AG09309 (cell line): ENCODE measurements at regions not wholly inside any gene's neighbourhood (a gene's known extent, or its start where the extent isn't known, plus 50 kb on each side); places are given as distances from the start of the nearest gene placed in this dataset.

Experiments used
- DNase-seq: peaks from one replicate; pipeline ENCODE4 v3.0.0-alpha.2; 2010; ENCODE audit warnings: low read depth
- H3K4me3 ChIP-seq: 2 replicates; pipeline ENCODE4 v1.5.1; 2011; ENCODE audit warnings: mild to moderate bottlenecking, low read depth, low read length, moderate library complexity; ENCODE audit not compliant: control insufficient read depth
- CTCF ChIP-seq: IDR thresholded peaks from 2 replicates; pipeline ENCODE4 v1.5.1; 2011; ENCODE audit warnings: mild to moderate bottlenecking, low read depth, low read length, inconsistent platforms; ENCODE audit not compliant: insufficient read depth, control insufficient read depth; ENCODE audit errors: missing control alignments

GRCh38 chr9:28720746-28721145 lies 1147.5 kb upstream of the C9orf72 start:
- no peak for DNase-seq
- no peak overlapping the region for H3K4me3 ChIP-seq
- TF ChIP-seq CTCF: no peak

DNA sequence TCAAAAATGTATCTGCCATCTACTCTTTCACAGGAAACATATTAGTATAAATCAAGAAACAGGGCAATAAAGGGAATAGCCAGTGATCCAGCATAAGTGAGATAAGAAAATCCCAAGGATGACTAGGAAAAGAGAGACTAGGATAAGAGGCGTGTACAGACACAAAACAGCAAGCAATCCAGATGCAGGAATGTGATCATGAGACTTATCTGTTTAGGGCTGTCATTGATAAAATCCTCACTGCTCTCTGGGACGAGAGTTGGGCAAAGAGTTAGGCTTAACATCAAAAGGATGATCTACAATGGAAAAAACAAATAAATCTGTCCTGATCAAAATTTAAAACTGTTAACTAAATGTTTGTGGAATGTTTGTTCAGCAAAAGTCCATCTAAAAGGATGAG lies 1156.8 kb upstream of the C9orf72 start:
- no peak for DNase-seq
- TF ChIP-seq CTCF: no peak
- no peak overlapping the region for H3K4me3 ChIP-seq

GRCh38 chr9:28735738-28736342 lies 1162.6 kb upstream of the C9orf72 start:
- no peak for TF ChIP-seq CTCF
- no peak overlapping the region for H3K4me3 ChIP-seq
- no peak for DNase-seq

DNA sequence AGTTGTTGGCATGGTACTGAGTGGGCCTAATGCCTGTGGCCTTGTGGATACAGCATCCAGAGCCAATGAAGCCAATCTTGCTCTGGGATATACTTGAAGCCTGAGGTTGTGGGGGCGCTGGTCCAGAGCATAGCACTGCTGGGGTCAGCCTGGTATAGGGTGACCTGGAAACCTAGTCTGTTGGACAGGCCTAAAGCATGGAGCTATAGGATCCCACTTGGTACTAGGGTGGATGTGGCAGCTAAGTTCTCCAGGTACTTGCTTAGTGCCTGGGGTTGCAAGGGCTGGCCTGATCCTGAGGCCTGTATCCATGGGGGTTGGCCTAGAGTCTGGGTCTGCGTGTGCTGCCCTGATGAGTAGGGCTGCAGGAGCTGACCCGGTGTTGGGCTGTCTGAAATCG lies 1168.2 kb upstream of the C9orf72 start:
- no peak for TF ChIP-seq CTCF
- H3K4me3 ChIP-seq: no peak overlapping the region
- DNase-seq: no peak

- no peak for TF ChIP-seq CTCF
- H3K4me3 ChIP-seq: no peak overlapping the region
- DNase-seq: no peak
Observed at GRCh38 chr9:28747351-28747985, 1174.2 kb upstream of the C9orf72 start.

GRCh38 chr9:28750136-28750535 lies 1176.9 kb upstream of the C9orf72 start:
- no peak overlapping the region for H3K4me3 ChIP-seq
- no peak for DNase-seq
- no peak for TF ChIP-seq CTCF
